ENCODE measurements at regions not wholly inside any gene's neighbourhood (a gene's known extent, or its start where the extent isn't known, plus 50 kb on each side); places are given as distances from the start of the nearest gene placed in this dataset.

DNA sequence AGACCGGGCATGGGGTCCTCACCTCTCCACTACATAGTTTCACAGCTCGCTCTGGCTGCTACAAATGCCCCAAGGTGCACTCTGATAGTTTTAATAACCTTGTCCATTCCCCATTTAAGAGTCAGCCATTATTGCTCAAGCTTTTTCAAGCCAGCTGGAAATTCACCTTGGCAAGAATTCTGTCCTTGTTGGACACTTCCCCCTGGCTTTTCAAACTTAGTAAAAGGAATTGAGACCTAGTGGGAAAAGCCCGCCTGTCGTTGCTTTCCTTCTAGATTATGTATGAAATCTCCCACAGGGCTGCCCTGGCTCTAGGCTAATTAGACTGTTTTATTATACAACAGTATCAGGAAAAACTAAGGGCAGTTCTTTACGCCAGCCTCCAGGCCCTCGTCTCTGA lies 293.7 kb upstream of the GADL1 start:
- no peaks in the 10 kb centered on the region for H3K79me2 ChIP-seq (ENCODE audit: control insufficient read depth, insufficient read depth, low read length)
- H2BK15ac ChIP-seq (replicated peaks; ENCODE audit: low read depth): peak overlapping the region; percentile 36
- H3K4me2 ChIP-seq (ENCODE audit: low read length): no peak overlapping the region
- H3K56ac ChIP-seq (ENCODE audit: low read length): no peak overlapping the region
- peak overlapping the region; percentile 36 for H3K4ac ChIP-seq (ENCODE audit: low read depth, low read length)
- WGBS (ENCODE audit: extremely low coverage, insufficient coverage, low lambda C conversion rate): no CpG with 5 or more reads among the region's 6 CpGs
- peak overlapping the region; percentile 68 for H3K18ac ChIP-seq (ENCODE audit: low read length)
- no peak overlapping the region for H3K23ac ChIP-seq (ENCODE audit: low read length)
- no peak overlapping the region for H3K9ac ChIP-seq (ENCODE audit: low read length)
- H3K4me1 ChIP-seq (ENCODE audit: control insufficient read depth, low read depth, low read length): peaks cover 9% of the 10 kb centered on the region
- no peaks in the 10 kb centered on the region for H3K36me3 ChIP-seq (ENCODE audit: control insufficient read depth, insufficient read depth, low read length)
- DNase-seq: no peak
- no peak overlapping the region for H4K5ac ChIP-seq (ENCODE audit: low read length)
- H3K79me1 ChIP-seq (ENCODE audit: low read length): no peaks in the 10 kb centered on the region
- no peak overlapping the region for H2BK120ac ChIP-seq (ENCODE audit: low read depth, low read length)
- H3K4me3 ChIP-seq (ENCODE audit: low read length): no peak overlapping the region
- no peaks in the 10 kb centered on the region for H3K27me3 ChIP-seq (ENCODE audit: insufficient read depth, low read length, poor library complexity)
- H4K8ac ChIP-seq (ENCODE audit: low read depth, low read length): no peak overlapping the region
- H3K27ac ChIP-seq (ENCODE audit: low read depth, low read length): no peak overlapping the region
- no peak overlapping the region for H2BK5ac ChIP-seq (ENCODE audit: low read length)
- H2AK5ac ChIP-seq (ENCODE audit: low read length): no peak overlapping the region

DNA sequence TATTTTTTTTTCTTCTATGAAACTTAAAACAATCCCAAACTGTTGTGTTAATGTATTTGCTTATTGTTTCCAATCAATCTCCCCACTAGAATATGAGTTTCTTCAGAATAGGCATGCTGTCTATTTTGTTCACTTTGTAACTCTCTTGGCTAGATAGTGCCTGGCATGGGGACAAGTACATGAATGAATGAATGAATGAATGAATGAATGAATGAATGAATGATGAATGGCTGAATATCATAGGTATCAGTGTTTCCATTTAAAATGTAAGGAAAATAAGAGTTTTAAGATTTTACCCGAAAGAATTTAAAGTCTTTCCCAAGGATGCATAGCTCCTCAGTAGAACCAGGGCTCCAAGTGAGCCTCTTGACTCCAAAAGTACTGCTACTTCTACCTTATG lies 294.9 kb upstream of the GADL1 start:
- H3K9ac ChIP-seq (ENCODE audit: low read length): no peak overlapping the region
- no peak overlapping the region for H3K4me3 ChIP-seq (ENCODE audit: low read length)
- H3K18ac ChIP-seq (ENCODE audit: low read length): no peak overlapping the region
- no peak overlapping the region for H2BK5ac ChIP-seq (ENCODE audit: low read length)
- H2BK15ac ChIP-seq (replicated peaks; ENCODE audit: low read depth): no peak overlapping the region
- H3K79me2 ChIP-seq (ENCODE audit: control insufficient read depth, insufficient read depth, low read length): no peaks in the 10 kb centered on the region
- no peak overlapping the region for H3K4me2 ChIP-seq (ENCODE audit: low read length)
- H3K4ac ChIP-seq (ENCODE audit: low read depth, low read length): no peak overlapping the region
- H4K5ac ChIP-seq (ENCODE audit: low read length): no peak overlapping the region
- H3K56ac ChIP-seq (ENCODE audit: low read length): no peak overlapping the region
- H3K27ac ChIP-seq (ENCODE audit: low read depth, low read length): no peak overlapping the region
- no peak overlapping the region for H2AK5ac ChIP-seq (ENCODE audit: low read length)
- peaks cover 9% of the 10 kb centered on the region for H3K4me1 ChIP-seq (ENCODE audit: control insufficient read depth, low read depth, low read length)
- no peak overlapping the region for H3K23ac ChIP-seq (ENCODE audit: low read length)
- no peak overlapping the region for H4K8ac ChIP-seq (ENCODE audit: low read depth, low read length)
- no peaks in the 10 kb centered on the region for H3K79me1 ChIP-seq (ENCODE audit: low read length)
- DNase-seq: no peak
- no CpG with 5 or more reads among the region's 1 CpG for WGBS (ENCODE audit: extremely low coverage, insufficient coverage, low lambda C conversion rate)
- H2BK120ac ChIP-seq (ENCODE audit: low read depth, low read length): no peak overlapping the region
- no peaks in the 10 kb centered on the region for H3K36me3 ChIP-seq (ENCODE audit: control insufficient read depth, insufficient read depth, low read length)
- no peaks in the 10 kb centered on the region for H3K27me3 ChIP-seq (ENCODE audit: insufficient read depth, low read length, poor library complexity)

DNA sequence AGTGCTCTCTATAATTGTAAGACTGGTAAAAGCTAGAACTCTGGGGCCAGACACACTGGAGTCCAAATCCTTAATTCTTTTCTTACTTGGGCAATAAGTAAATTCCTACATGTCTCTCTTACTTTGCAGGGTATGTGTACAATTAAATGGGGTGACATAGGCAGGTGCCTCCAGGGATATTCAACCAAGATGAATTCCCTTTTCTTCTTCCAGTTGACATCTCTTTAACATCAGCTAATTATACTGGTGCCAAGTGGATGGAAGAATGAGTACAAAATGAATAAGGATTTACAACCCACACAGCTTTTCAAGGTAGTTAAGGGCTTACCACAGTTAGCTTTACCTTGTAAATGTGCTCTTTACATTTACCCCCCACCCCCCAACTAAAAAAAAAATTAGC lies 295.5 kb upstream of the GADL1 start:
- H3K4me1 ChIP-seq (ENCODE audit: control insufficient read depth, low read depth, low read length): peaks cover 9% of the 10 kb centered on the region
- no peak overlapping the region for H3K4ac ChIP-seq (ENCODE audit: low read depth, low read length)
- no peak overlapping the region for H3K9ac ChIP-seq (ENCODE audit: low read length)
- H4K8ac ChIP-seq (ENCODE audit: low read depth, low read length): no peak overlapping the region
- DNase-seq: no peak
- H2BK5ac ChIP-seq (ENCODE audit: low read length): no peak overlapping the region
- H3K36me3 ChIP-seq (ENCODE audit: control insufficient read depth, insufficient read depth, low read length): no peaks in the 10 kb centered on the region
- H3K79me1 ChIP-seq (ENCODE audit: low read length): no peaks in the 10 kb centered on the region
- H3K56ac ChIP-seq (ENCODE audit: low read length): no peak overlapping the region
- H2BK120ac ChIP-seq (ENCODE audit: low read depth, low read length): no peak overlapping the region
- no peak overlapping the region for H3K4me3 ChIP-seq (ENCODE audit: low read length)
- no peaks in the 10 kb centered on the region for H3K27me3 ChIP-seq (ENCODE audit: insufficient read depth, low read length, poor library complexity)
- no peak overlapping the region for H3K23ac ChIP-seq (ENCODE audit: low read length)
- no peak overlapping the region for H3K18ac ChIP-seq (ENCODE audit: low read length)
- no peak overlapping the region for H3K27ac ChIP-seq (ENCODE audit: low read depth, low read length)
- no peak overlapping the region for H4K5ac ChIP-seq (ENCODE audit: low read length)
- H2AK5ac ChIP-seq (ENCODE audit: low read length): no peak overlapping the region
- H2BK15ac ChIP-seq (replicated peaks; ENCODE audit: low read depth): no peak overlapping the region
- H3K4me2 ChIP-seq (ENCODE audit: low read length): no peak overlapping the region
- no peaks in the 10 kb centered on the region for H3K79me2 ChIP-seq (ENCODE audit: control insufficient read depth, insufficient read depth, low read length)

DNA sequence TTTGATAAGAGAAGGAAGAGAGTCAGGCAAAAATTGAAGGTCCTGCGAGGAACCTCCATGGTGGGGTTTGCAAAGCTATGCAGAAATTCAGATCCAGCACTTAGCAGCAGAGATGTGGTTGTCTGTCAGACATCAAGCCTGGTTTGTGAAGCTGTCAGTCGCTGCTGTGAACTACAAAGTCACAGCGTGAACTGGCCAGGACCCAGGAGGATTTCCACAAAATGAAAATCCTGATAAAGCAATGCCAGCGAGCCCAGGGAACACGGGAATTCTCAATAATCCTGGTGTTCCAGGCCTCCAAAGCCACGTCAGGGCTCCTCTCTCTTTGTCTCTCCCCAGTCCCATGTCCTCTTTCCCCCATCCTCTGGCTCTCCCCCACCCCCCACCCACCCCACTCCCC lies 296.9 kb upstream of the GADL1 start:
- Histone ChIP-seq H2AK5ac (ENCODE audit: low read length) (no peak overlapping the region), H4K5ac (ENCODE audit: low read length) (no peak overlapping the region), H2BK120ac (ENCODE audit: low read depth, low read length) (no peak overlapping the region), H3K4me3 (ENCODE audit: low read length) (no peak overlapping the region), H3K56ac (ENCODE audit: low read length) (no peak overlapping the region), H3K4me2 (ENCODE audit: low read length) (no peak overlapping the region), H3K18ac (ENCODE audit: low read length) (no peak overlapping the region), H3K9ac (ENCODE audit: low read length) (no peak overlapping the region), H3K4me1 (ENCODE audit: control insufficient read depth, low read depth, low read length) (peaks cover 3% of the 10 kb centered on the region), H3K36me3 (ENCODE audit: control insufficient read depth, insufficient read depth, low read length) (no peaks in the 10 kb centered on the region), H3K23ac (ENCODE audit: low read length) (no peak overlapping the region), H3K79me1 (ENCODE audit: low read length) (no peaks in the 10 kb centered on the region), H4K8ac (ENCODE audit: low read depth, low read length) (no peak overlapping the region), H2BK5ac (ENCODE audit: low read length) (no peak overlapping the region), H3K27me3 (ENCODE audit: insufficient read depth, low read length, poor library complexity) (no peaks in the 10 kb centered on the region), H3K79me2 (ENCODE audit: control insufficient read depth, insufficient read depth, low read length) (no peaks in the 10 kb centered on the region), H3K4ac (ENCODE audit: low read depth, low read length) (no peak overlapping the region), H2BK15ac (replicated peaks; ENCODE audit: low read depth) (no peak overlapping the region), H3K27ac (ENCODE audit: low read depth, low read length) (no peak overlapping the region)
- no peak for DNase-seq
- no CpG with 5 or more reads among the region's 6 CpGs for WGBS (ENCODE audit: extremely low coverage, insufficient coverage, low lambda C conversion rate)

DNA sequence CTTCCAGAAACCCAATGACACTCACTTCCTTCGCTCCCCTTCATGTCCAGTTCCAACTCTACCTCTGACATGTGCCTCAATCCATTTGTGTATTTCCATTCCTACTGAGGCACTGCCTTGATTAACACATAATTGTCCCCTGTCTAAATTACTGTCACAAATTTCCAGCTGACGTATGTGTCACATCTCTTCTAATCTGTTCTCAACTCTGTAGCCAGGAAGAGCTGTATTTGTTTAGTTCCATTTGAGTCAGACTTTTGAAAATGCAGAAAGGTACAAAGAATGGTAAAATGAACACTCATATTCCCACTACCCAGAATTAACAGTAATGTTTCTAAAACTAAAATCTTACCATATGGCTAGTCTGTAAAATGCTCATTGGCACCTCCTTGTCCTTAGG lies 299.0 kb upstream of the GADL1 start:
- Histone ChIP-seq H4K8ac (ENCODE audit: low read depth, low read length) (no peak overlapping the region), H3K27ac (ENCODE audit: low read depth, low read length) (no peak overlapping the region), H3K4ac (ENCODE audit: low read depth, low read length) (no peak overlapping the region), H3K23ac (ENCODE audit: low read length) (no peak overlapping the region), H3K79me1 (ENCODE audit: low read length) (no peaks in the 10 kb centered on the region), H3K4me2 (ENCODE audit: low read length) (no peak overlapping the region), H2BK120ac (ENCODE audit: low read depth, low read length) (no peak overlapping the region), H3K4me1 (ENCODE audit: control insufficient read depth, low read depth, low read length) (peaks cover 2% of the 10 kb centered on the region), H3K4me3 (ENCODE audit: low read length) (no peak overlapping the region), H3K79me2 (ENCODE audit: control insufficient read depth, insufficient read depth, low read length) (no peaks in the 10 kb centered on the region), H4K5ac (ENCODE audit: low read length) (no peak overlapping the region), H3K36me3 (ENCODE audit: control insufficient read depth, insufficient read depth, low read length) (no peaks in the 10 kb centered on the region), H2BK5ac (ENCODE audit: low read length) (no peak overlapping the region), H3K18ac (ENCODE audit: low read length) (no peak overlapping the region), H3K9ac (ENCODE audit: low read length) (no peak overlapping the region), H3K27me3 (ENCODE audit: insufficient read depth, low read length, poor library complexity) (no peaks in the 10 kb centered on the region), H3K56ac (ENCODE audit: low read length) (no peak overlapping the region), H2BK15ac (replicated peaks; ENCODE audit: low read depth) (no peak overlapping the region), H2AK5ac (ENCODE audit: low read length) (no peak overlapping the region)
- WGBS (ENCODE audit: extremely low coverage, insufficient coverage, low lambda C conversion rate): no CpG with 5 or more reads among the region's 2 CpGs
- no peak for DNase-seq

DNA sequence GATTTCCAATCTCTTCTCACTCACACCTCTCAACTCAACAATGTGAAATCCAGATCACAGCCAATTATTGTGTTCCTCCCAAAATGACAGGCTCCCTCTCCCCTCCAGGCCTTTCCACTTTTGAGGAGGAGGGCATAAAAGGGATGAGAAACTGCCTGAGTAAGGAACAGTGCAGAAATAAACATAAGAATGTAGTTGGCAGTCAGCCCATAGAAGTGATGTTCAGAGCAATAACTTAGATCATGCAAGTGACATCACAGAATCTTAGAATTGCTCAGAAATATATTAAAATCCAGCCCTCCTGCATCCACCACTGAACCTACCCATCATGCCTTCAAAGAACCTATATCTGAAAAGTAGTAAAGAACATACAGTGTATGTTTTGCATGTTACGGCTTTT lies 299.4 kb upstream of the GADL1 start:
- H3K79me2 ChIP-seq (ENCODE audit: control insufficient read depth, insufficient read depth, low read length): no peaks in the 10 kb centered on the region
- no peak overlapping the region for H2BK5ac ChIP-seq (ENCODE audit: low read length)
- no peak for DNase-seq
- H3K4me1 ChIP-seq (ENCODE audit: control insufficient read depth, low read depth, low read length): peaks cover 2% of the 10 kb centered on the region
- H2AK5ac ChIP-seq (ENCODE audit: low read length): no peak overlapping the region
- no peak overlapping the region for H3K23ac ChIP-seq (ENCODE audit: low read length)
- H3K4me2 ChIP-seq (ENCODE audit: low read length): no peak overlapping the region
- H4K8ac ChIP-seq (ENCODE audit: low read depth, low read length): no peak overlapping the region
- no CpG with 5 or more reads among the region's 1 CpG for WGBS (ENCODE audit: extremely low coverage, insufficient coverage, low lambda C conversion rate)
- H3K27me3 ChIP-seq (ENCODE audit: insufficient read depth, low read length, poor library complexity): no peaks in the 10 kb centered on the region
- H3K4ac ChIP-seq (ENCODE audit: low read depth, low read length): no peak overlapping the region
- H3K36me3 ChIP-seq (ENCODE audit: control insufficient read depth, insufficient read depth, low read length): no peaks in the 10 kb centered on the region
- H2BK120ac ChIP-seq (ENCODE audit: low read depth, low read length): no peak overlapping the region
- H3K9ac ChIP-seq (ENCODE audit: low read length): no peak overlapping the region
- H3K27ac ChIP-seq (ENCODE audit: low read depth, low read length): no peak overlapping the region
- no peaks in the 10 kb centered on the region for H3K79me1 ChIP-seq (ENCODE audit: low read length)
- H3K4me3 ChIP-seq (ENCODE audit: low read length): no peak overlapping the region
- no peak overlapping the region for H2BK15ac ChIP-seq (replicated peaks; ENCODE audit: low read depth)
- H3K18ac ChIP-seq (ENCODE audit: low read length): no peak overlapping the region
- H4K5ac ChIP-seq (ENCODE audit: low read length): no peak overlapping the region
- no peak overlapping the region for H3K56ac ChIP-seq (ENCODE audit: low read length)
